ENCODE measurements at regions not wholly inside any gene's neighbourhood (a gene's known extent, or its start where the extent isn't known, plus 50 kb on each side); places are given as distances from the start of the nearest gene placed in this dataset.
"Not testable (repeated sequence)": the region's sequence is repeated elsewhere in the genome, so short reads cannot be mapped to it uniquely, and the experiment has no call there.

- TF ChIP-seq CTCF (IDR thresholded peaks at IDR 0.05; ENCODE audit: insufficient read depth, low read depth, low read length): no peak
- H3K4me3 ChIP-seq (ENCODE audit: low read depth, low read length): no peak overlapping the region
- DNase-seq (ENCODE audit: low read depth): no peak
These were observed 117.1 kb upstream of the DAB2 start for GRCh38 chr5:39541920-39542319.

GRCh38 chr5:39539470-39539869, 114.7 kb upstream of the DAB2 start:
- no peak overlapping the region for H3K4me3 ChIP-seq (ENCODE audit: low read depth, low read length)
- TF ChIP-seq CTCF (IDR thresholded peaks at IDR 0.05; ENCODE audit: insufficient read depth, low read depth, low read length): no peak
- DNase-seq (ENCODE audit: low read depth): no peak

GRCh38 chr5:39534690-39535089, 109.9 kb upstream of the DAB2 start:
- DNase-seq (ENCODE audit: low read depth): no peak
- TF ChIP-seq CTCF (IDR thresholded peaks at IDR 0.05; ENCODE audit: insufficient read depth, low read depth, low read length): no peak
- no peak overlapping the region for H3K4me3 ChIP-seq (ENCODE audit: low read depth, low read length)

- DNase-seq (ENCODE audit: low read depth): no peak
- H3K4me3 ChIP-seq (ENCODE audit: low read depth, low read length): no peak overlapping the region
- TF ChIP-seq CTCF (IDR thresholded peaks at IDR 0.05; ENCODE audit: insufficient read depth, low read depth, low read length): no peak
These were observed 109.0 kb upstream of the DAB2 start for GRCh38 chr5:39533749-39534148.

- no peak for DNase-seq (ENCODE audit: low read depth)
- H3K4me3 ChIP-seq (ENCODE audit: low read depth, low read length): no peak overlapping the region
- TF ChIP-seq CTCF (IDR thresholded peaks at IDR 0.05; ENCODE audit: insufficient read depth, low read depth, low read length): no peak
These were observed 107.7 kb upstream of the DAB2 start for GRCh38 chr5:39532511-39532910.

GRCh38 chr5:39531306-39531705, 106.5 kb upstream of the DAB2 start:
- TF ChIP-seq CTCF (IDR thresholded peaks at IDR 0.05; ENCODE audit: insufficient read depth, low read depth, low read length): no peak
- no peak for DNase-seq (ENCODE audit: low read depth)
- no peak overlapping the region for H3K4me3 ChIP-seq (ENCODE audit: low read depth, low read length)

GRCh38 chr5:39526914-39527477, 102.2 kb upstream of the DAB2 start:
- no peak overlapping the region for H3K4me3 ChIP-seq (ENCODE audit: low read depth, low read length)
- DNase-seq (ENCODE audit: low read depth): no peak
- TF ChIP-seq CTCF (IDR thresholded peaks at IDR 0.05; ENCODE audit: insufficient read depth, low read depth, low read length): no peak

GRCh38 chr5:39525781-39526180, 101.0 kb upstream of the DAB2 start:
- DNase-seq (ENCODE audit: low read depth); H3K4me3 ChIP-seq (ENCODE audit: low read depth, low read length): not testable (repeated sequence)
